ENCODE measurements at regions not wholly inside any gene's neighbourhood (a gene's known extent, or its start where the extent isn't known, plus 50 kb on each side); places are given as distances from the start of the nearest gene placed in this dataset.

DNA sequence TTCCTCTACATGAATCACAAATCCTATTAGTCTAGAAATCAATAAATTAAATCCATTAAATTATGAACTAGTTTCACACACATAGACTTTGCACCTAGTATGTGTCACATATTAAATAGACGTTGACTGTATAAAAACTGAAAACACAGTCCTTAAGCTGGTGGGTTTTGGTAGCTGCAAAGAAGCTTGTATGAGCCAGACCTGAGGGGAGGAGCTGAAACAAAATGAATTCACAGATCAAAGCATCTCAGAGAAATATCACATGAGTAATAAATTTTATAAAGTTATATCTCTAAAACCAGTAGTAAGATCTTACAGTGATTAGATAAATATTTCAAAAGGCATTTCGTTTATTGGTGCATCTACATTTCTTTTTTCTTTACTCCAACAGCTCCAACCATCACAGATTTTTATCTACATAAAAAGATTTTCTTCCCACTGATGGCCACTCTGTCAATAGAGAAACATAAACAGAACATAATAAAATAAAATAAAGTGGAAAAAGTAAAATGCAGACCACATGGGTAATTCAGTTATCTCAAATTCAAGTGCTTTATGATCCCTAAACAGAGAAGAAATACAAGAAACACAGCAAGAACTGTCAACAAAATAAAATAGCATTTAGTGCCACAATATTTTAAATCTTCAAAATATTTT is 420.0 kb upstream of the CYRIA start:
- no peak for TF ChIP-seq POLR2AphosphoS5 (IDR thresholded peaks at IDR 0.05)
- TF ChIP-seq, protein P1, sequence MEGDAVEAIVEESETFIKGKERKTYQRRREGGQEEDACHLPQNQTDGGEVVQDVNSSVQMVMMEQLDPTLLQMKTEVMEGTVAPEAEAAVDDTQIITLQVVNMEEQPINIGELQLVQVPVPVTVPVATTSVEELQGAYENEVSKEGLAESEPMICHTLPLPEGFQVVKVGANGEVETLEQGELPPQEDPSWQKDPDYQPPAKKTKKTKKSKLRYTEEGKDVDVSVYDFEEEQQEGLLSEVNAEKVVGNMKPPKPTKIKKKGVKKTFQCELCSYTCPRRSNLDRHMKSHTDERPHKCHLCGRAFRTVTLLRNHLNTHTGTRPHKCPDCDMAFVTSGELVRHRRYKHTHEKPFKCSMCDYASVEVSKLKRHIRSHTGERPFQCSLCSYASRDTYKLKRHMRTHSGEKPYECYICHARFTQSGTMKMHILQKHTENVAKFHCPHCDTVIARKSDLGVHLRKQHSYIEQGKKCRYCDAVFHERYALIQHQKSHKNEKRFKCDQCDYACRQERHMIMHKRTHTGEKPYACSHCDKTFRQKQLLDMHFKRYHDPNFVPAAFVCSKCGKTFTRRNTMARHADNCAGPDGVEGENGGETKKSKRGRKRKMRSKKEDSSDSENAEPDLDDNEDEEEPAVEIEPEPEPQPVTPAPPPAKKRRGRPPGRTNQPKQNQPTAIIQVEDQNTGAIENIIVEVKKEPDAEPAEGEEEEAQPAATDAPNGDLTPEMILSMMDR (IDR thresholded peaks at IDR 0.05), result no peak
